ENCODE measurements at regions not wholly inside any gene's neighbourhood (a gene's known extent, or its start where the extent isn't known, plus 50 kb on each side); places are given as distances from the start of the nearest gene placed in this dataset.

DNA sequence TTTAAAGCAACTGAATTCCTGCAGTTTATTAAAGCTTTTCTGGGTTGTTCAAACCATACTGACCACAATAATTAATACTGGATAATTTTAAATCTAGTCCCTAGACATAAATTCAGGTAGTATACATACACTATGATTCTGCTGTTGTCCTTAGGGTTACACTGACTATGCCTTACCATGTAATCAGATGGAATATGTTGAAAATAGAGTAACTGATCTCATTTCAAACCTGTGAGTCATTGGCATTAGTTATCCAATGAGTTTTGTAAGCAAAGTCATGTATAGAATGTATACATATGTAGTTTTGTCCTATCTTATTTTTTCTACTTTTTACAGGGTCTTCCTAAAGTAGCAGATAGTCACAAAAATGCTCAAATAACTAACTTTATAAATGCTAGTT, 517.1 kb upstream of the CCDC54 start:
- in situ Hi-C loops (cut with MboI; ENCODE audit: low pct_ligation_motif_present in 1 of 4, low pct_unique_long_range_greater_than_20kb in 1 of 4, low sequenced_read_pairs in 3 of 4) (no loop called here), intact Hi-C loops (cut with DNase I; ENCODE audit: low total_unique reads) (no loop called here)
- H3K36me3 ChIP-seq = no peaks in the 10 kb centered on the region
- TF ChIP-seq, protein P1, sequence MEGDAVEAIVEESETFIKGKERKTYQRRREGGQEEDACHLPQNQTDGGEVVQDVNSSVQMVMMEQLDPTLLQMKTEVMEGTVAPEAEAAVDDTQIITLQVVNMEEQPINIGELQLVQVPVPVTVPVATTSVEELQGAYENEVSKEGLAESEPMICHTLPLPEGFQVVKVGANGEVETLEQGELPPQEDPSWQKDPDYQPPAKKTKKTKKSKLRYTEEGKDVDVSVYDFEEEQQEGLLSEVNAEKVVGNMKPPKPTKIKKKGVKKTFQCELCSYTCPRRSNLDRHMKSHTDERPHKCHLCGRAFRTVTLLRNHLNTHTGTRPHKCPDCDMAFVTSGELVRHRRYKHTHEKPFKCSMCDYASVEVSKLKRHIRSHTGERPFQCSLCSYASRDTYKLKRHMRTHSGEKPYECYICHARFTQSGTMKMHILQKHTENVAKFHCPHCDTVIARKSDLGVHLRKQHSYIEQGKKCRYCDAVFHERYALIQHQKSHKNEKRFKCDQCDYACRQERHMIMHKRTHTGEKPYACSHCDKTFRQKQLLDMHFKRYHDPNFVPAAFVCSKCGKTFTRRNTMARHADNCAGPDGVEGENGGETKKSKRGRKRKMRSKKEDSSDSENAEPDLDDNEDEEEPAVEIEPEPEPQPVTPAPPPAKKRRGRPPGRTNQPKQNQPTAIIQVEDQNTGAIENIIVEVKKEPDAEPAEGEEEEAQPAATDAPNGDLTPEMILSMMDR (IDR thresholded peaks at IDR 0.05) = no peak
- no peak for TF ChIP-seq POLR2AphosphoS5 (IDR thresholded peaks at IDR 0.05)
- TF ChIP-seq EP300 (IDR thresholded peaks at IDR 0.05; ENCODE audit: low read depth) = no peak
- no peak for TF ChIP-seq POLR2A (IDR thresholded peaks at IDR 0.05)
- no peaks in the 10 kb centered on the region for H3K9me3 ChIP-seq
- H3K27me3 ChIP-seq = no peaks in the 10 kb centered on the region
- H3K4me3 ChIP-seq = no peak overlapping the region
- no peak overlapping the region for H3K27ac ChIP-seq
- DNase-seq = no peak
- no peaks in the 10 kb centered on the region for H3K4me1 ChIP-seq

DNA sequence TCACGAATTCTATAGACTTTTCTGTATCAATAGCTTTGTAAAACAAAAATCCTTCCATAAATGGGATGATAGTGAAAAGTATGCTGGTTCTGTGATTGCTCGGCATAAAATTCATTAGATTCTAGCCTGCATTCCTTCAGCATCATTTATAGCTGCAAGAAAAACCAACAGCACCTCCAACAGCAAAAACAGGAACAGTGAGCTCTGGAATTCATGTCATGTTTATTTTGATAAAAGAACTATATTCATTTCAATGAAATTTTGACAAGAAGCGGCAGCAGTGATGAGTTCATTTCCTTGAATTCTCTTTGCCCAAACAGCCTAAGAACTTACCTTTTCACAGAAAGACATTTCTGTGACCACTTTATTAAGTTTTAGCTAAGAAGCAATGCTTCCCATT, 515.2 kb upstream of the CCDC54 start:
- 0 to 54% methylated on average over 1 to 3 of the region's 3 CpGs for WGBS, 2 donors (ENCODE audit: low coverage in 1 of 2)
- in situ Hi-C loops (cut with MboI; ENCODE audit: low pct_ligation_motif_present in 1 of 4, low pct_unique_long_range_greater_than_20kb in 1 of 4, low sequenced_read_pairs in 3 of 4) (no loop called here), intact Hi-C loops (cut with DNase I; ENCODE audit: low total_unique reads) (no loop called here)
- Histone ChIP-seq H3K4me1 (no peaks in the 10 kb centered on the region), H3K36me3 (no peaks in the 10 kb centered on the region), H3K27ac (no peak overlapping the region), H3K9me3 (no peaks in the 10 kb centered on the region), H3K4me3 (no peak overlapping the region), H3K27me3 (no peaks in the 10 kb centered on the region)
- TF ChIP-seq EP300 (IDR thresholded peaks at IDR 0.05; ENCODE audit: low read depth) = no peak
- TF ChIP-seq POLR2AphosphoS5 (IDR thresholded peaks at IDR 0.05) = no peak
- TF ChIP-seq, protein P1 (IDR thresholded peaks at IDR 0.05) = no peak
- no peak for TF ChIP-seq POLR2A (IDR thresholded peaks at IDR 0.05)
- DNase-seq = no peak

DNA sequence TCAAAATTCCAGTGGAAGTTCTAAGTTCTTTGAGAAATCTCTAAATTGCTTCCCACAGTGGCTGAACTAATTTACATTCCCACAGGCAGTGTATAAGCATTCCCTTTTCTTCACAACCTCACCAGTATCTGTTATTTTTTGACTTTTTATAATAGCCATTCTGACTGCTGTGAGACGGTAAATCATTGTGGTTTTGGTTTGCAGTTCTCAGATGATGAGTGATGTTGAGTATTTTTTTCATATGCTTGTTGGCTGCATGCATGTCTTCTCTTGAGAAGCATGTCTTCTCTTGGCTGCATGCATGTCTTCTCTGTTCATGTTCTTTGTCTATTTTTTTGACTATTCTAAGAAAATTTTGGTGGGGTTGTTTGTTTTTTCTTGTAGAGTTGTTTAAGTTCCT, 499.6 kb upstream of the CCDC54 start:
- in situ Hi-C loops (cut with MboI; ENCODE audit: low pct_ligation_motif_present in 1 of 4, low pct_unique_long_range_greater_than_20kb in 1 of 4, low sequenced_read_pairs in 3 of 4) (no loop called here), intact Hi-C loops (cut with DNase I; ENCODE audit: low total_unique reads) (no loop called here)
- Histone ChIP-seq H3K4me3 (no peak overlapping the region), H3K9me3 (no peaks in the 10 kb centered on the region), H3K36me3 (no peaks in the 10 kb centered on the region), H3K27me3 (no peaks in the 10 kb centered on the region), H3K4me1 (no peaks in the 10 kb centered on the region), H3K27ac (no peak overlapping the region)
- WGBS, 2 donors (ENCODE audit: low coverage in 1 of 2) = 57 to 78% methylated on average over 1 of the region's 1 CpG
- TF ChIP-seq POLR2A (IDR thresholded peaks at IDR 0.05) (no peak), EP300 (IDR thresholded peaks at IDR 0.05; ENCODE audit: low read depth) (no peak), POLR2AphosphoS5 (IDR thresholded peaks at IDR 0.05) (no peak)
- TF ChIP-seq, protein P1 (IDR thresholded peaks at IDR 0.05) = no peak
- no peak for DNase-seq

DNA sequence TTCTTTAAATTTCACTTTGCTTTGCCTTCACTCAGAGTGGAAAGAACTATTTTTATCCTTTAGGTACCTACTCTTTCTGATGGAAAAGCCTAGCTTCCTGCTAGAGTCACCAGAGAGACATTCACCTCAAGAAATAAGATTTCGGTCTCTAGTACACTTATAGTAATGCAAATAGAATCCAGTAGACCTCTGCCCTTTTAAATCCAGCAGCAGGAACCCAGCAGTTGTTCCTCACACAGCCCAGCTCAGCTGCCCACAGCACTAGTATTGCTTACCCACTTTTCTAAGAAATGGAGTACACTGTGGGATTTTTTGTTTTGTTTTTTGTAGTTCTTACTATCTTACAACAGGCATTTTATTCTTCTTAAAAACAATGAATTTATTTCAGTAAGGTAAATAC, 497.0 kb upstream of the CCDC54 start:
- TF ChIP-seq EP300 (IDR thresholded peaks at IDR 0.05; ENCODE audit: low read depth) (no peak), POLR2A (IDR thresholded peaks at IDR 0.05) (no peak), POLR2AphosphoS5 (IDR thresholded peaks at IDR 0.05) (no peak)
- TF ChIP-seq, protein P1 (IDR thresholded peaks at IDR 0.05) = no peak
- Histone ChIP-seq H3K4me3 (no peak overlapping the region), H3K27me3 (no peaks in the 10 kb centered on the region), H3K27ac (no peak overlapping the region), H3K4me1 (no peaks in the 10 kb centered on the region), H3K9me3 (no peaks in the 10 kb centered on the region), H3K36me3 (no peaks in the 10 kb centered on the region)
- in situ Hi-C loops (cut with MboI; ENCODE audit: low pct_ligation_motif_present in 1 of 4, low pct_unique_long_range_greater_than_20kb in 1 of 4, low sequenced_read_pairs in 3 of 4) = no loop called here
- no peak for DNase-seq
- 56 to 75% methylated on average over 1 of the region's 1 CpG for WGBS, 2 donors (ENCODE audit: low coverage in 1 of 2)
- intact Hi-C loops (cut with DNase I; ENCODE audit: low total_unique reads) = no loop called here

Data from transverse colon (tissue), 4 donors.